HepG2 (cell line): ENCODE measurements at regions not wholly inside any gene's neighbourhood (a gene's known extent, or its start where the extent isn't known, plus 50 kb on each side); places are given as distances from the start of the nearest gene placed in this dataset.

ENCODE experiments used
- CEBPB ChIP-seq: IDR thresholded peaks from 2 replicates; pipeline ENCODE4 v1.6.1; 2011; ENCODE audit warnings: low read depth, low read length, improper control_type of control experiment, borderline replicate concordance
- ZSCAN29 ChIP-seq: sonication (generic); formaldehyde crosslinking; conservative IDR thresholded peaks from 2 replicates; pipeline ENCODE4 v1.4.0; 2020; ENCODE audit warnings: mild to moderate bottlenecking, missing genetic modification reagents
- TF ChIP-seq, protein P1 (sequence below): sonication (generic); formaldehyde crosslinking; IDR thresholded peaks from 2 replicates; pipeline ENCODE4 v1.5.0; 2020; ENCODE audit warnings: mild to moderate bottlenecking, missing genetic modification reagents, moderate library complexity
- TF ChIP-seq, protein P2 (sequence below): sonication (generic); formaldehyde crosslinking; IDR thresholded peaks from 2 replicates; pipeline ENCODE4 v1.4.0; 2020; ENCODE audit warnings: missing genetic modification reagents

DNA sequence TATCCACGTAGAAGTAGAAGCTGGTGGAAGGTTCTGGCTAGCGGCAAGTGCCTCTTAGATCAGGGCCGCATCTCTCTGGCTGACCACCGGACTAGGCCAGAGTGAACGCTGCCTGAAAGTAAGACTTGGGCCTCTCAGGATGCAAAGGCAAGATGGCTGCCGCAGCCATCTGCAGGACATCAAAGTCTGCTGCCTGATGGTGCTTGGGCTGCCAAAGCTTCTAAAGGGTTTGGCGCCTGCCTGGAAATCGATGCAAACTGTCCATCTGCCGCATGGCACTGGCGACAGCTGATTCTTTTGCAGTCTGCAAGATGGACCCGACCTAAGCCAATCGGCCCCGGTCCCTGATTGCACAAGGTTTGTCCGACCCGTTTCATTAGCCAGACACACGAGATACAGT lies 196.7 kb upstream of the TBC1D5 start:
- TF ChIP-seq, protein P1, sequence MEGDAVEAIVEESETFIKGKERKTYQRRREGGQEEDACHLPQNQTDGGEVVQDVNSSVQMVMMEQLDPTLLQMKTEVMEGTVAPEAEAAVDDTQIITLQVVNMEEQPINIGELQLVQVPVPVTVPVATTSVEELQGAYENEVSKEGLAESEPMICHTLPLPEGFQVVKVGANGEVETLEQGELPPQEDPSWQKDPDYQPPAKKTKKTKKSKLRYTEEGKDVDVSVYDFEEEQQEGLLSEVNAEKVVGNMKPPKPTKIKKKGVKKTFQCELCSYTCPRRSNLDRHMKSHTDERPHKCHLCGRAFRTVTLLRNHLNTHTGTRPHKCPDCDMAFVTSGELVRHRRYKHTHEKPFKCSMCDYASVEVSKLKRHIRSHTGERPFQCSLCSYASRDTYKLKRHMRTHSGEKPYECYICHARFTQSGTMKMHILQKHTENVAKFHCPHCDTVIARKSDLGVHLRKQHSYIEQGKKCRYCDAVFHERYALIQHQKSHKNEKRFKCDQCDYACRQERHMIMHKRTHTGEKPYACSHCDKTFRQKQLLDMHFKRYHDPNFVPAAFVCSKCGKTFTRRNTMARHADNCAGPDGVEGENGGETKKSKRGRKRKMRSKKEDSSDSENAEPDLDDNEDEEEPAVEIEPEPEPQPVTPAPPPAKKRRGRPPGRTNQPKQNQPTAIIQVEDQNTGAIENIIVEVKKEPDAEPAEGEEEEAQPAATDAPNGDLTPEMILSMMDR (CRISPR knock-in tag) = no peak
- TF ChIP-seq ZSCAN29 (CRISPR knock-in tag) = no peak
- no peak for TF ChIP-seq CEBPB
- TF ChIP-seq, protein P2, sequence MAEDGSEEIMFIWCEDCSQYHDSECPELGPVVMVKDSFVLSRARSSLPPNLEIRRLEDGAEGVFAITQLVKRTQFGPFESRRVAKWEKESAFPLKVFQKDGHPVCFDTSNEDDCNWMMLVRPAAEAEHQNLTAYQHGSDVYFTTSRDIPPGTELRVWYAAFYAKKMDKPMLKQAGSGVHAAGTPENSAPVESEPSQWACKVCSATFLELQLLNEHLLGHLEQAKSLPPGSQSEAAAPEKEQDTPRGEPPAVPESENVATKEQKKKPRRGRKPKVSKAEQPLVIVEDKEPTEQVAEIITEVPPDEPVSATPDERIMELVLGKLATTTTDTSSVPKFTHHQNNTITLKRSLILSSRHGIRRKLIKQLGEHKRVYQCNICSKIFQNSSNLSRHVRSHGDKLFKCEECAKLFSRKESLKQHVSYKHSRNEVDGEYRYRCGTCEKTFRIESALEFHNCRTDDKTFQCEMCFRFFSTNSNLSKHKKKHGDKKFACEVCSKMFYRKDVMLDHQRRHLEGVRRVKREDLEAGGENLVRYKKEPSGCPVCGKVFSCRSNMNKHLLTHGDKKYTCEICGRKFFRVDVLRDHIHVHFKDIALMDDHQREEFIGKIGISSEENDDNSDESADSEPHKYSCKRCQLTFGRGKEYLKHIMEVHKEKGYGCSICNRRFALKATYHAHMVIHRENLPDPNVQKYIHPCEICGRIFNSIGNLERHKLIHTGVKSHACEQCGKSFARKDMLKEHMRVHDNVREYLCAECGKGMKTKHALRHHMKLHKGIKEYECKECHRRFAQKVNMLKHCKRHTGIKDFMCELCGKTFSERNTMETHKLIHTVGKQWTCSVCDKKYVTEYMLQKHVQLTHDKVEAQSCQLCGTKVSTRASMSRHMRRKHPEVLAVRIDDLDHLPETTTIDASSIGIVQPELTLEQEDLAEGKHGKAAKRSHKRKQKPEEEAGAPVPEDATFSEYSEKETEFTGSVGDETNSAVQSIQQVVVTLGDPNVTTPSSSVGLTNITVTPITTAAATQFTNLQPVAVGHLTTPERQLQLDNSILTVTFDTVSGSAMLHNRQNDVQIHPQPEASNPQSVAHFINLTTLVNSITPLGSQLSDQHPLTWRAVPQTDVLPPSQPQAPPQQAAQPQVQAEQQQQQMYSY (CRISPR knock-in tag) = no peak
